ENCODE measurements at regions not wholly inside any gene's neighbourhood (a gene's known extent, or its start where the extent isn't known, plus 50 kb on each side); places are given as distances from the start of the nearest gene placed in this dataset.

DNA sequence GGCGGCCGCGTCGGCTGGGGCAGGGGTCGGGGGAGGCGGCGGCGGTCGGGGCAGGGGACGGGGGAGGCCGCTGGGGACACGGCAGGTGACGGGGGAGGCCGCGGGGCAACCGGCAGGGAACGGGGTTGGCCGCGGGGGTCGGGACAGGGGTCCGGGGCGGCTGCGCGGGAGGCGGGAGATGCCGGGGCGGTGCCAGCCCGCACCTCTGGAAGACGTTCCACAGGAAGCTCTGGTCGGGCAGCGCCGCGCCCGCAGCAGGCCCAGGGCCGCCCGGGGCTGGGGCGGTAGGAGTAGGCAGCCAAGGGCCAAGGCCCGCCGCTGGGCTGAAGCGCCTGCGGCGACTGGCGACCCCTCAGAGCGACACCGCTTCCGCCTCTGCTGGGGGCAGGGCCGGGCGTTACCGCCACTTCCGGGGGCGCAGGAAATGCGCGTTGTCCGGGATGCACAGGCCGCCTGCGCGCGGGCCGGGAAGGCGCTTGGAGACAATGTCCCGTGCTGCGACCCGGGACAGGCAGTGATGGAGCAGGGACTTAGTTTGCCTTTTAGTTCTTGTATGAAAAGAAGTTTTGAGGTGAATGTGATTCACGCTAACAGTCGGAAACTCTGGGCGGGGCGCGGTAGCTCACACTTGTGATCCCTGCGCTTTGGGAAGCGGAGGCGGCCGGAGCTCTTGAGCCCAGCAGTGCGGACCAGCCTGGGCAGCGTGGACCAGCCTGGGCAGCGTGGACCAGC, 110.0 kb upstream of the LPCAT1 start (continued):
- TF ChIP-seq, protein P1, sequence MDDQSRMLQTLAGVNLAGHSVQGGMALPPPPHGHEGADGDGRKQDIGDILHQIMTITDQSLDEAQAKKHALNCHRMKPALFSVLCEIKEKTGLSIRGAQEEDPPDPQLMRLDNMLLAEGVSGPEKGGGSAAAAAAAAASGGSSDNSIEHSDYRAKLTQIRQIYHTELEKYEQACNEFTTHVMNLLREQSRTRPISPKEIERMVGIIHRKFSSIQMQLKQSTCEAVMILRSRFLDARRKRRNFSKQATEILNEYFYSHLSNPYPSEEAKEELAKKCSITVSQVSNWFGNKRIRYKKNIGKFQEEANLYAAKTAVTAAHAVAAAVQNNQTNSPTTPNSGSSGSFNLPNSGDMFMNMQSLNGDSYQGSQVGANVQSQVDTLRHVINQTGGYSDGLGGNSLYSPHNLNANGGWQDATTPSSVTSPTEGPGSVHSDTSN (CRISPR knock-in tag; IDR thresholded peaks at IDR 0.05) = no peak
- TF ChIP-seq ZNF112 (tag by site-specific recombination; IDR thresholded peaks at IDR 0.05) (no peak), ZBTB1 (tag by site-specific recombination; IDR thresholded peaks at IDR 0.05) (0 out of 2 replicates have a peak, but pooled peaks have one; percentile 31), ZNF76 (tag by site-specific recombination; IDR thresholded peaks at IDR 0.05; ENCODE audit: borderline replicate concordance, low read depth) (peak; percentile 38; the same call in 1 of the 2 replicates), ZEB2 (tag by site-specific recombination; IDR thresholded peaks at IDR 0.05) (peak; percentile 70; the same call in 1 of the 2 replicates), ZNF138 (tag by site-specific recombination; IDR thresholded peaks at IDR 0.05; ENCODE audit: borderline replicate concordance) (no peak), GLIS2 (tag by site-specific recombination; IDR thresholded peaks at IDR 0.05) (peak; percentile 70), ZNF658 (tag by site-specific recombination; IDR thresholded peaks at IDR 0.05) (no peak), ZNF2 (tag by site-specific recombination; IDR thresholded peaks at IDR 0.05) (0 out of 2 replicates have a peak, but pooled peaks have one; percentile 57), ZNF560 (tag by site-specific recombination; IDR thresholded peaks at IDR 0.05; ENCODE audit: borderline replicate concordance) (no peak), ZNF791 (tag by site-specific recombination; IDR thresholded peaks at IDR 0.05) (no peak), ZNF621 (tag by site-specific recombination; IDR thresholded peaks at IDR 0.05) (no peak), ZNF10 (tag by site-specific recombination; IDR thresholded peaks at IDR 0.05) (no peak), ZFP69B (tag by site-specific recombination; IDR thresholded peaks at IDR 0.05) (no peak), KLF10 (tag by site-specific recombination; IDR thresholded peaks at IDR 0.05) (peak; percentile 64; the same call in 1 of the 2 replicates), GLIS1 (tag by site-specific recombination; IDR thresholded peaks at IDR 0.05) (peak; percentile 91), ZNF626 (tag by site-specific recombination; IDR thresholded peaks at IDR 0.05) (no peak), SETDB1 (IDR thresholded peaks at IDR 0.05; ENCODE audit: insufficient read length, low read length) (no peak)
- TF ChIP-seq, protein P2, sequence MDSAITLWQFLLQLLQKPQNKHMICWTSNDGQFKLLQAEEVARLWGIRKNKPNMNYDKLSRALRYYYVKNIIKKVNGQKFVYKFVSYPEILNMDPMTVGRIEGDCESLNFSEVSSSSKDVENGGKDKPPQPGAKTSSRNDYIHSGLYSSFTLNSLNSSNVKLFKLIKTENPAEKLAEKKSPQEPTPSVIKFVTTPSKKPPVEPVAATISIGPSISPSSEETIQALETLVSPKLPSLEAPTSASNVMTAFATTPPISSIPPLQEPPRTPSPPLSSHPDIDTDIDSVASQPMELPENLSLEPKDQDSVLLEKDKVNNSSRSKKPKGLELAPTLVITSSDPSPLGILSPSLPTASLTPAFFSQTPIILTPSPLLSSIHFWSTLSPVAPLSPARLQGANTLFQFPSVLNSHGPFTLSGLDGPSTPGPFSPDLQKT (IDR thresholded peaks at IDR 0.05; ENCODE audit: borderline replicate concordance, low read depth, low read length) = 0 out of 2 replicates have a peak, but pooled peaks have one; percentile 29
- TF ChIP-seq, protein P3, sequence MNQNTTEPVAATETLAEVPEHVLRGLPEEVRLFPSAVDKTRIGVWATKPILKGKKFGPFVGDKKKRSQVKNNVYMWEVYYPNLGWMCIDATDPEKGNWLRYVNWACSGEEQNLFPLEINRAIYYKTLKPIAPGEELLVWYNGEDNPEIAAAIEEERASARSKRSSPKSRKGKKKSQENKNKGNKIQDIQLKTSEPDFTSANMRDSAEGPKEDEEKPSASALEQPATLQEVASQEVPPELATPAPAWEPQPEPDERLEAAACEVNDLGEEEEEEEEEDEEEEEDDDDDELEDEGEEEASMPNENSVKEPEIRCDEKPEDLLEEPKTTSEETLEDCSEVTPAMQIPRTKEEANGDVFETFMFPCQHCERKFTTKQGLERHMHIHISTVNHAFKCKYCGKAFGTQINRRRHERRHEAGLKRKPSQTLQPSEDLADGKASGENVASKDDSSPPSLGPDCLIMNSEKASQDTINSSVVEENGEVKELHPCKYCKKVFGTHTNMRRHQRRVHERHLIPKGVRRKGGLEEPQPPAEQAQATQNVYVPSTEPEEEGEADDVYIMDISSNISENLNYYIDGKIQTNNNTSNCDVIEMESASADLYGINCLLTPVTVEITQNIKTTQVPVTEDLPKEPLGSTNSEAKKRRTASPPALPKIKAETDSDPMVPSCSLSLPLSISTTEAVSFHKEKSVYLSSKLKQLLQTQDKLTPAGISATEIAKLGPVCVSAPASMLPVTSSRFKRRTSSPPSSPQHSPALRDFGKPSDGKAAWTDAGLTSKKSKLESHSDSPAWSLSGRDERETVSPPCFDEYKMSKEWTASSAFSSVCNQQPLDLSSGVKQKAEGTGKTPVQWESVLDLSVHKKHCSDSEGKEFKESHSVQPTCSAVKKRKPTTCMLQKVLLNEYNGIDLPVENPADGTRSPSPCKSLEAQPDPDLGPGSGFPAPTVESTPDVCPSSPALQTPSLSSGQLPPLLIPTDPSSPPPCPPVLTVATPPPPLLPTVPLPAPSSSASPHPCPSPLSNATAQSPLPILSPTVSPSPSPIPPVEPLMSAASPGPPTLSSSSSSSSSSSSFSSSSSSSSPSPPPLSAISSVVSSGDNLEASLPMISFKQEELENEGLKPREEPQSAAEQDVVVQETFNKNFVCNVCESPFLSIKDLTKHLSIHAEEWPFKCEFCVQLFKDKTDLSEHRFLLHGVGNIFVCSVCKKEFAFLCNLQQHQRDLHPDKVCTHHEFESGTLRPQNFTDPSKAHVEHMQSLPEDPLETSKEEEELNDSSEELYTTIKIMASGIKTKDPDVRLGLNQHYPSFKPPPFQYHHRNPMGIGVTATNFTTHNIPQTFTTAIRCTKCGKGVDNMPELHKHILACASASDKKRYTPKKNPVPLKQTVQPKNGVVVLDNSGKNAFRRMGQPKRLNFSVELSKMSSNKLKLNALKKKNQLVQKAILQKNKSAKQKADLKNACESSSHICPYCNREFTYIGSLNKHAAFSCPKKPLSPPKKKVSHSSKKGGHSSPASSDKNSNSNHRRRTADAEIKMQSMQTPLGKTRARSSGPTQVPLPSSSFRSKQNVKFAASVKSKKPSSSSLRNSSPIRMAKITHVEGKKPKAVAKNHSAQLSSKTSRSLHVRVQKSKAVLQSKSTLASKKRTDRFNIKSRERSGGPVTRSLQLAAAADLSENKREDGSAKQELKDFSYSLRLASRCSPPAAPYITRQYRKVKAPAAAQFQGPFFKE (tag by site-specific recombination; IDR thresholded peaks at IDR 0.05; ENCODE audit: borderline replicate concordance) = no peak
- TF ChIP-seq, protein P4, sequence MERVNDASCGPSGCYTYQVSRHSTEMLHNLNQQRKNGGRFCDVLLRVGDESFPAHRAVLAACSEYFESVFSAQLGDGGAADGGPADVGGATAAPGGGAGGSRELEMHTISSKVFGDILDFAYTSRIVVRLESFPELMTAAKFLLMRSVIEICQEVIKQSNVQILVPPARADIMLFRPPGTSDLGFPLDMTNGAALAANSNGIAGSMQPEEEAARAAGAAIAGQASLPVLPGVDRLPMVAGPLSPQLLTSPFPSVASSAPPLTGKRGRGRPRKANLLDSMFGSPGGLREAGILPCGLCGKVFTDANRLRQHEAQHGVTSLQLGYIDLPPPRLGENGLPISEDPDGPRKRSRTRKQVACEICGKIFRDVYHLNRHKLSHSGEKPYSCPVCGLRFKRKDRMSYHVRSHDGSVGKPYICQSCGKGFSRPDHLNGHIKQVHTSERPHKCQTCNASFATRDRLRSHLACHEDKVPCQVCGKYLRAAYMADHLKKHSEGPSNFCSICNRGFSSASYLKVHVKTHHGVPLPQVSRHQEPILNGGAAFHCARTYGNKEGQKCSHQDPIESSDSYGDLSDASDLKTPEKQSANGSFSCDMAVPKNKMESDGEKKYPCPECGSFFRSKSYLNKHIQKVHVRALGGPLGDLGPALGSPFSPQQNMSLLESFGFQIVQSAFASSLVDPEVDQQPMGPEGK (tag by site-specific recombination; IDR thresholded peaks at IDR 0.05) = peak; percentile 85
- TF ChIP-seq, protein P5, sequence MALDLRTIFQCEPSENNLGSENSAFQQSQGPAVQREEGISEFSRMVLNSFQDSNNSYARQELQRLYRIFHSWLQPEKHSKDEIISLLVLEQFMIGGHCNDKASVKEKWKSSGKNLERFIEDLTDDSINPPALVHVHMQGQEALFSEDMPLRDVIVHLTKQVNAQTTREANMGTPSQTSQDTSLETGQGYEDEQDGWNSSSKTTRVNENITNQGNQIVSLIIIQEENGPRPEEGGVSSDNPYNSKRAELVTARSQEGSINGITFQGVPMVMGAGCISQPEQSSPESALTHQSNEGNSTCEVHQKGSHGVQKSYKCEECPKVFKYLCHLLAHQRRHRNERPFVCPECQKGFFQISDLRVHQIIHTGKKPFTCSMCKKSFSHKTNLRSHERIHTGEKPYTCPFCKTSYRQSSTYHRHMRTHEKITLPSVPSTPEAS (tag by site-specific recombination; IDR thresholded peaks at IDR 0.05) = no peak

Data from HEK293 (cell line).